LNCAP (cell line): ENCODE measurements at regions not wholly inside any gene's neighbourhood (a gene's known extent, or its start where the extent isn't known, plus 50 kb on each side); places are given as distances from the start of the nearest gene placed in this dataset.

Source experiments
- CTCF ChIP-seq: fragments of 450-650 bp; IDR thresholded peaks from 2 replicates; pipeline ENCODE4 v1.5.1; 2017; ENCODE audit warnings: mild to moderate bottlenecking

GRCh38 chr15:36403351-36403750 is 176.1 kb upstream of the CDIN1 start:
- TF ChIP-seq CTCF: no peak

- no peak for TF ChIP-seq CTCF
Observed at GRCh38 chr15:36406366-36406765, 173.1 kb upstream of the CDIN1 start.

GRCh38 chr15:36406911-36407310 is 172.5 kb upstream of the CDIN1 start:
- no peak for TF ChIP-seq CTCF

- no peak for TF ChIP-seq CTCF
Observed at GRCh38 chr15:36407647-36408046, 171.8 kb upstream of the CDIN1 start.

DNA sequence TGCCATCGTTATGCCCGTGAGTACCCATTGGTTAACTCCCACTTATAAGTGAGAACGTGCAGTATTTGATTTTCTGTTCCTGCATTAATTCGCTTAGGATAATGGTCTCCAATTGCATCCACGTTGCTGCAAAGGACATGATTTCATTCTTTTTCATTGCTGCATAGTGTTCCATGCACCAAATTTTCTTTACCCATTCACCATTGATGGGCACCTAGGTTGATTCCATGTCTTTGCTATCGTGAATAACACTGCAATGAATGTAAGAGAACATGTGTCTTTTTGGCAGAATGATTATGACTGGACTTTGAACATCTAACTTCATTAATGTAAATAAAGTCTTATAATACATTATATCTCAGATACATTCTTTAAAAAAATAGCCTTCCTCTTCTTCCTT is 169.6 kb upstream of the CDIN1 start:
- no peak for TF ChIP-seq CTCF

DNA sequence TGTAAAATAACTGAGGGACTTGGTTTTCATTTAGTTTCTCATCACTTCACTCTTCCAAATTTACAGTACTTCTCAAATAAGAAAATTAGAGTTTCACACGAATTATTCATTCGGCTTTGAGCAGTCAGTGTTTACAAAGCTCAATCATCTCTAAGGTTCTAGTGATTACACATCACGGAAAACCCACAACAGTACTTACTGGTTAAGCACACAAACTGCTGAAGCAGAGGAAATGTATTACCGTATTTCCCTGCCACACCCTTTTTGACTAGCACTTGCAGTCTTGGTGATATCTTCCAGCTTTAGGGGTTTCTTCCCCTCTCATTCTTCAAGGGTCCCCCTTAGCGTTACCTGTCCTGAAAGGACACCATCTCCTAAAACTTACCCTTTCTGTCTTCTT is 164.8 kb upstream of the CDIN1 start:
- no peak for TF ChIP-seq CTCF

DNA sequence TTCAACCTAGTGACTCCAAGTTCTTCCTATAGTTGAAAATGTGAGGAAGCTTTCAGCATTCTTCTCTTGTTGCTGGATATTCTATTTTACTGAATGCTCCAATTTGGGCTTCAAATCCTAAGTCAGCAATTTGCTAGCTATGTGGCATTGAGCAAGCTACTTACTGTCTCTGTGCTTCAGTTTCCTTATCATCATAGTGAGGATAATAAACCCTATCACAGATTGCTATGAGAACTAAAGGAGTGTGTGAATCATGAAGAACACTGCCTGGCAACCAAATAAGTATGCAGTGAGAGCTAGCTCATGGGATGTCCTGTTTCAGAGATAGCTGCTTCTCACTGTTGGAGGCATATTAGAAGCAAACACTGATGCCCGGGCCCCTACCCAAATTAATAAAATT is 163.8 kb upstream of the CDIN1 start:
- TF ChIP-seq CTCF: no peak

- TF ChIP-seq CTCF: no peak
Observed at GRCh38 chr15:36422631-36423030, 156.8 kb upstream of the CDIN1 start.
